H1 (cell line): ENCODE measurements at regions not wholly inside any gene's neighbourhood (a gene's known extent, or its start where the extent isn't known, plus 50 kb on each side); places are given as distances from the start of the nearest gene placed in this dataset.

Experiments
- CTCF ChIA-PET: fragments of 300-600 bp; sonication (Branson Sonifier 250); formaldehyde crosslinking; loops from one replicate; lab custom pipeline; 2021; ENCODE audit not compliant: partially characterized antibody; lab: Charles Lee
- POLR2A ChIA-PET: fragments of 300-600 bp; sonication (Branson Sonifier 250); formaldehyde crosslinking; loops from one replicate; lab custom pipeline; 2021; ENCODE audit warnings: inconsistent platforms; ENCODE audit not compliant: partially characterized antibody; lab: Charles Lee
- DNase-seq, 2 experiments: peaks; one replicate each; pipeline versions ENCODE4 v3.0.0 to v3.0.0-alpha.2; 2010 to 2022; ENCODE audit warnings: low spot score in 2 of 2, low read depth in 1 of 2, mixed read lengths in 1 of 2
- FAIRE-seq: peaks from 2 replicates; lab custom pipeline; 2011; peaks lifted over from hg19 to GRCh38; lab: Jason Lieb, UNC
- H2AFZ ChIP-seq: 2 replicates; pipeline ENCODE4 v1.8.1; 2012; ENCODE audit warnings: low read length, inconsistent platforms
- H2AK5ac ChIP-seq: 2 replicates; pipeline ENCODE4 v1.6.1; 2013; ENCODE audit warnings: low read depth, low read length
- H2BK120ac ChIP-seq: replicated peaks from 2 replicates; pipeline ENCODE3; 2013; ENCODE audit warnings: low read depth, low read length, inconsistent platforms
- H2BK12ac ChIP-seq: 2 replicates; pipeline ENCODE4 v1.6.1; 2013; ENCODE audit warnings: low read depth, low read length
- H2BK15ac ChIP-seq: 2 replicates; pipeline ENCODE4 v1.6.1; 2013; ENCODE audit warnings: low read length
- H2BK20ac ChIP-seq: 2 replicates; pipeline ENCODE4 v1.6.1; 2013; ENCODE audit warnings: low read length
- H2BK5ac ChIP-seq: 2 replicates; pipeline ENCODE4 v1.6.1; 2013; ENCODE audit warnings: low read depth, low read length
- H3K14ac ChIP-seq: 2 replicates; pipeline ENCODE4 v1.6.1; 2013; ENCODE audit warnings: inconsistent platforms; ENCODE audit not compliant: insufficient read length
- H3K18ac ChIP-seq: 2 replicates; pipeline ENCODE4 v1.6.1; 2013; ENCODE audit warnings: low read length; ENCODE audit errors: extremely low read depth
- H3K23ac ChIP-seq: 2 replicates; pipeline ENCODE4 v1.6.1; 2013; ENCODE audit warnings: inconsistent platforms; ENCODE audit not compliant: insufficient read length
- H3K23me2 ChIP-seq: 2 replicates; pipeline ENCODE4 v1.6.1; 2013; ENCODE audit warnings: low read depth, low read length
- H3K27ac ChIP-seq: 2 replicates; pipeline ENCODE4 v1.6.1; 2011; ENCODE audit warnings: low read depth, low read length, inconsistent platforms
- H3K27me3 ChIP-seq, 4 experiments: replicated peaks in 1 of 4; 1 replicate in 1 of 4; 2 replicates in 3 of 4; pipeline versions ENCODE4 v1.6.1 to v1.8.1; 2011 to 2013; ENCODE audit warnings: low read length in 3 of 4, mild to moderate bottlenecking in 3 of 4, inconsistent platforms in 2 of 4, mixed read lengths in 2 of 4, moderate library complexity in 1 of 4; ENCODE audit not compliant: control insufficient read depth in 3 of 4, insufficient read depth in 3 of 4; ENCODE audit errors: extremely low read depth in 1 of 4
- H3K36me3 ChIP-seq, 4 experiments: 2 replicates each; pipeline versions ENCODE4 v1.6.1 to v1.8.1; 2011 to 2013; ENCODE audit warnings: mild to moderate bottlenecking in 4 of 4, low read length in 3 of 4, moderate library complexity in 2 of 4, control low read depth in 1 of 4, inconsistent platforms in 1 of 4; ENCODE audit not compliant: insufficient read depth in 4 of 4, control insufficient read depth in 2 of 4
- H3K4ac ChIP-seq: replicated peaks from 2 replicates; pipeline ENCODE3; 2013; ENCODE audit warnings: low read length, low read depth, mixed read lengths, inconsistent platforms; ENCODE audit not compliant: insufficient read length
- H3K4me1 ChIP-seq, 4 experiments: replicated peaks in 1 of 4; 1 replicate in 1 of 4; 2 replicates in 3 of 4; pipeline versions ENCODE4 v1.6.1 to v1.8.1; 2011 to 2013; ENCODE audit warnings: low read length in 3 of 4, inconsistent platforms in 2 of 4, mixed read lengths in 1 of 4; ENCODE audit not compliant: insufficient read depth in 4 of 4, control insufficient read depth in 3 of 4
- H3K4me2 ChIP-seq, 2 experiments: 2 replicates each; pipeline versions ENCODE4 v1.6.1 to v1.8.1; 2011 to 2013; ENCODE audit warnings: low read depth in 2 of 2, low read length in 2 of 2, control low read depth in 1 of 2, inconsistent platforms in 1 of 2, mild to moderate bottlenecking in 1 of 2; ENCODE audit not compliant: insufficient read depth in 1 of 2
- H3K4me3 ChIP-seq, 4 experiments: fragments of 200-600, 300-600 bp in 1 of 4; sonication (generic), shearing (Covaris generic), sonication (Bioruptor Twin) in 1 of 4; 2 replicates each; pipeline versions ENCODE4 v1.5.1 to v1.8.1; 2011 to 2016; ENCODE audit warnings: low read length in 4 of 4, low read depth in 3 of 4, control low read depth in 2 of 4, inconsistent platforms in 2 of 4, mild to moderate bottlenecking in 2 of 4, mixed read lengths in 1 of 4, moderate library complexity in 1 of 4; ENCODE audit not compliant: insufficient read depth in 2 of 4; ENCODE audit errors: extremely low read depth in 1 of 4
- H3K56ac ChIP-seq: replicated peaks from 2 replicates; pipeline ENCODE3; 2013; ENCODE audit warnings: low read depth, mild to moderate bottlenecking, mixed read lengths, low read length, inconsistent platforms; ENCODE audit not compliant: insufficient read length
- H3K79me1 ChIP-seq: 2 replicates; pipeline ENCODE4 v1.6.1; 2013; ENCODE audit warnings: low read depth, low read length, control low read depth
- H3K79me2 ChIP-seq, 2 experiments: 2 replicates each; pipeline versions ENCODE4 v1.6.1 to v1.8.1; 2012 to 2013; ENCODE audit warnings: low read length in 2 of 2, mild to moderate bottlenecking in 2 of 2, inconsistent platforms in 1 of 2; ENCODE audit not compliant: insufficient read depth in 2 of 2, control insufficient read depth in 1 of 2
- H3K9ac ChIP-seq, 4 experiments: replicated peaks in 1 of 4; 1 replicate in 1 of 4; 2 replicates in 3 of 4; pipeline versions ENCODE4 v1.6.1 to v1.8.1; 2011 to 2013; ENCODE audit warnings: low read depth in 3 of 4, low read length in 3 of 4, control low read depth in 2 of 4, mild to moderate bottlenecking in 2 of 4, moderate library complexity in 2 of 4, inconsistent platforms in 1 of 4; ENCODE audit errors: extremely low read depth in 1 of 4
- H3K9me3 ChIP-seq, 2 experiments: 2 replicates each; pipeline versions ENCODE4 v1.6.1 to v1.8.1; 2012 to 2013; ENCODE audit warnings: mild to moderate bottlenecking in 2 of 2, moderate library complexity in 2 of 2, control low read depth in 1 of 2, inconsistent platforms in 1 of 2, low read depth in 1 of 2, low read length in 1 of 2, mixed read lengths in 1 of 2; ENCODE audit not compliant: insufficient read depth in 2 of 2
- H4K20me1 ChIP-seq, 2 experiments: replicated peaks in 1 of 2; 2 replicates each; pipeline versions ENCODE3 to v1.8.1; 2011 to 2013; ENCODE audit warnings: inconsistent platforms in 2 of 2, low read length in 2 of 2, mild to moderate bottlenecking in 1 of 2; ENCODE audit not compliant: insufficient read depth in 2 of 2, control insufficient read depth in 1 of 2
- H4K5ac ChIP-seq: 2 replicates; pipeline ENCODE4 v1.6.1; 2013; ENCODE audit warnings: low read length, low read depth, mixed read lengths, inconsistent platforms; ENCODE audit not compliant: insufficient read length
- H4K8ac ChIP-seq: 2 replicates; pipeline ENCODE4 v1.8.0; 2013; ENCODE audit warnings: mild to moderate bottlenecking, moderate library complexity, low read length, inconsistent platforms; ENCODE audit not compliant: insufficient read depth; ENCODE audit errors: extremely low read depth
- H4K91ac ChIP-seq: replicated peaks from 2 replicates; pipeline ENCODE3; 2013; ENCODE audit warnings: low read length, mixed read lengths, inconsistent platforms; ENCODE audit not compliant: insufficient read length
- BCL11A ChIP-seq, 2 experiments: IDR thresholded peaks; one replicate each; pipeline ENCODE4 v1.6.1; 2011; ENCODE audit warnings: low read depth in 2 of 2, low read length in 2 of 2, mild to moderate bottlenecking in 2 of 2
- BRCA1 ChIP-seq: IDR thresholded peaks from 2 replicates; pipeline ENCODE4 v1.6.1; 2012; ENCODE audit warnings: low read depth, low read length, improper control_type of control experiment
- KDM4A ChIP-seq: IDR thresholded peaks from one replicate; pipeline ENCODE4 v1.7.1; 2012; ENCODE audit warnings: low read depth, mild to moderate bottlenecking, moderate library complexity, low read length, inconsistent platforms; ENCODE audit not compliant: severe bottlenecking
- SIX5 ChIP-seq: IDR thresholded peaks from 2 replicates; pipeline ENCODE4 v1.6.1; 2011; ENCODE audit warnings: mild to moderate bottlenecking, low read depth, low read length
- TAF1 ChIP-seq: IDR thresholded peaks from 2 replicates; pipeline ENCODE4 v1.6.1; 2011; ENCODE audit warnings: mild to moderate bottlenecking, low read depth, low read length

DNA sequence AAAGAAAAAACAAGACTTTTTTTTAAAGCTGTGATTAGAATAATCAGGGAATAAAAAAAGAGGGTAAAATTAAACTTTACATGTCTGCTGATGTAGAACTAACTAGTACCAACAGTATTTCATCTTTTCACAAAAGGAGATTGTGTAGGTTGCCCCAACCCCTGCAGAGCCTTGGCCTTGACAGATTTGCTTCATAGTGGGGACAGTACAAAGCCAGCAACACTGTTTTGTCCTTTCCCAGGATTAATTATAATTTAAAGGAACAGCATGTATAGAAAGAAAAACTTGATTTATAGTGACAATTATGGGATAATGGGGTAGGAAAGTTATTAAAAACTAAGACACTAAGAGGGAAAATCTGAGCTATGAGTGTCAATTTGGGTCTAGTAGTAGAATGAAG, 604.0 kb downstream of the GALC start:
- no peak for DNase-seq
- no peak overlapping the region for H2BK20ac ChIP-seq
- no peak overlapping the region for H3K18ac ChIP-seq
- no peak overlapping the region for H3K4me3 ChIP-seq
- no peak overlapping the region for H4K91ac ChIP-seq
- H4K5ac ChIP-seq = no peak overlapping the region
- H2BK12ac ChIP-seq = no peak overlapping the region
- no peak overlapping the region for H3K14ac ChIP-seq
- no peaks in the 10 kb centered on the region for H3K9me3 ChIP-seq
- ChIA-PET POLR2A (no interaction called here), CTCF (interaction anchor here (0.7 kb wide), 1 partner anchor 22 kb away, joined by 3 read pairs; no protein-coding TSS in a partner anchor)
- no peak overlapping the region for H3K9ac ChIP-seq
- H3K56ac ChIP-seq = no peak overlapping the region
- no peak overlapping the region for H2BK120ac ChIP-seq
- no peaks in the 10 kb centered on the region for H4K20me1 ChIP-seq
- H4K8ac ChIP-seq = no peak overlapping the region
- no peak overlapping the region for H3K23ac ChIP-seq
- H3K4me2 ChIP-seq = no peak overlapping the region
- no peaks in the 10 kb centered on the region for H3K79me1 ChIP-seq
- no peaks in the 10 kb centered on the region for H3K79me2 ChIP-seq
- no peaks in the 10 kb centered on the region for H3K27me3 ChIP-seq
- TF ChIP-seq BRCA1 (no peak), TAF1 (no peak), SIX5 (no peak), BCL11A (IDR thresholded peaks at IDR 0.05; ENCODE audit: low read depth in 2 of 2, low read length in 2 of 2) (no peak), KDM4A (no peak)
- no peak overlapping the region for H2BK5ac ChIP-seq
- no peak overlapping the region for H3K4ac ChIP-seq
- no peaks in the 10 kb centered on the region for H3K36me3 ChIP-seq
- no peaks in the 10 kb centered on the region for H3K23me2 ChIP-seq
- no peak overlapping the region for H2AK5ac ChIP-seq
- H2AFZ ChIP-seq = no peak overlapping the region
- no peak overlapping the region for H3K27ac ChIP-seq
- H3K4me1 ChIP-seq = no peaks in the 10 kb centered on the region
- FAIRE-seq = no peak
- H2BK15ac ChIP-seq = no peak overlapping the region
